Natural killer cell treated with Interleukin-12 subunit alpha and Interleukin-12 subunit beta and Interleukin-15 and Interleukin-18, amount 100 ng/mL, for 72 hours (primary cell): ENCODE measurements at regions not wholly inside any gene's neighbourhood (a gene's known extent, or its start where the extent isn't known, plus 50 kb on each side); places are given as distances from the start of the nearest gene placed in this dataset.

Experiments used
- ATAC-seq, 2 donors: fragments of 150-1000 bp; cut with Tn5 transposase in 1 of 2; sonication (Bioruptor Pico), chemical (Tn5 transposase) in 1 of 2; 2 replicates each; pipeline ENCODE4 v1.10.0; 2021
- DNase-seq: peaks from one replicate; pipeline ENCODE4 v3.0.0; 2022; ENCODE audit warnings: low spot score
- H3K27ac Mint-ChIP-seq, 2 donors: 1 replicate in 1 of 2; 2 replicates in 1 of 2; pipeline ENCODE4 v1.8.0; 2022; ENCODE audit warnings: mixed read lengths in 2 of 2, mild to moderate bottlenecking in 1 of 2, moderate library complexity in 1 of 2
- H3K27me3 Mint-ChIP-seq, 2 donors: 1 replicate in 1 of 2; 2 replicates in 1 of 2; pipeline ENCODE4 v1.8.0; 2022; ENCODE audit warnings: mixed read lengths in 2 of 2
- H3K36me3 Mint-ChIP-seq: one replicate; pipeline ENCODE4 v1.8.0; 2022; ENCODE audit warnings: mixed read lengths
- H3K4me1 Mint-ChIP-seq, 2 donors: 1 replicate in 1 of 2; 2 replicates in 1 of 2; pipeline ENCODE4 v1.8.0; 2022; ENCODE audit warnings: low read depth in 2 of 2, mixed read lengths in 2 of 2, mild to moderate bottlenecking in 1 of 2
- H3K4me3 Mint-ChIP-seq: one replicate; pipeline ENCODE4 v1.8.0; 2022; ENCODE audit warnings: mixed read lengths
- H3K9me3 Mint-ChIP-seq: 2 replicates; pipeline ENCODE4 v1.8.0; 2022; ENCODE audit warnings: mixed read lengths

GRCh38 chr2:122982936-122983335 is 1042.2 kb upstream of the CNTNAP5 start:
- Mint-ChIP-seq H3K27ac (no peak overlapping the region), H3K27me3 (no peaks in the 10 kb centered on the region), H3K9me3 (peaks cover 24% of the 10 kb centered on the region), H3K4me3 (no peak overlapping the region), H3K4me1 (no peaks in the 10 kb centered on the region), H3K36me3 (peaks cover 4% of the 10 kb centered on the region)
- DNase-seq (no peak), ATAC-seq (no peak)

DNA sequence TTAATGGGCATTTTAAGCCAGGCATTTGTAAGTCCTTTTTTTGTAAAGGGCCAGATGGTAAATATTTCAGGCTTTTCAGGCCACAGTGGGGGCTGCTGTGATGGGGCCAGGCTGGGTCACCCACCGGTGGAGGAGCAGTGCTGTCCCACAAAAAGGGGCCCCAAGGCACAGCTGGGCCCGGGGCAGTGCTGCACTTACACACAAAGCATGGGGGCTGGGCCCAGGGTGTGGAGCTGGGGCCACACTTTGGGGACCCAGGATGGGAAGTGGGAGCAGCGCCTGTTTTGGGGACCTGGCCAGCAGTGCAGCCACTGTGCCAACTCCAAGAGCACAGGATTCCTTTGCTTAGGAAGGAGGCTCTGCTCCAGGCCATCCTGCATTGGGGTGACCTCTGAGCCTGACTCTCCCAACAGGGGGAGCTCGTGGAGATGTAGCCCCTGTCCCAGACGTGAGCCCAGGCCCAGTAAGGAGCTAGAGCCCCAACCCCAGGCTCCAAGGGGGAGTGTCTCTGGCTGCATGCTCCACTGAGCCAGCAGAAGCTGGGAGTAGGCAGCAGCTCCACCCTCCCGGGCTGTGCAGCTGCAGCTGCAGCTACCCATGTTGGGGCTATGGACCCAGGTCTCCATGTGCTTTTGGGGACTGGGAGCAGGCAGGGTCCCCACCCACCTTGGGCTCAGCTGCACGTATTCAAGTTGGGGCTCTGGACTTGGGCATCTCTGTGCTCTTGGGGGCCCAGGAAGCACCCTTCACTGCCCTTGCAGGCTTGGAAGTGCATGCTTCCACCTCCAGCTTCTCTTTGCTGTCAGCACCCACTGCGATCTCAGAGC is 1036.5 kb upstream of the CNTNAP5 start:
- ATAC-seq (peak in 1 of 2 donors; percentile 32), DNase-seq (no peak)
- Mint-ChIP-seq H3K9me3 (peaks cover 20% of the 10 kb centered on the region), H3K27ac (no peak overlapping the region), H3K4me1 (no peaks in the 10 kb centered on the region), H3K36me3 (peaks cover under 1% of the 10 kb centered on the region), H3K27me3 (no peaks in the 10 kb centered on the region), H3K4me3 (no peak overlapping the region)

GRCh38 chr2:122993592-122993991 is 1031.5 kb upstream of the CNTNAP5 start:
- Mint-ChIP-seq H3K4me1 (no peaks in the 10 kb centered on the region), H3K4me3 (no peak overlapping the region), H3K27ac (no peak overlapping the region), H3K36me3 (no peaks in the 10 kb centered on the region), H3K27me3 (no peaks in the 10 kb centered on the region), H3K9me3 (peaks cover 5% of the 10 kb centered on the region)
- ATAC-seq (no peak), DNase-seq (no peak)

- Mint-ChIP-seq H3K9me3 (peaks cover 20% of the 10 kb centered on the region), H3K4me1 (no peaks in the 10 kb centered on the region), H3K27me3 (no peaks in the 10 kb centered on the region), H3K36me3 (no peaks in the 10 kb centered on the region), H3K4me3 (no peak overlapping the region), H3K27ac (no peak overlapping the region)
- DNase-seq (no peak), ATAC-seq (no peak)
Observed at GRCh38 chr2:122999258-122999657, 1025.8 kb upstream of the CNTNAP5 start.

DNA sequence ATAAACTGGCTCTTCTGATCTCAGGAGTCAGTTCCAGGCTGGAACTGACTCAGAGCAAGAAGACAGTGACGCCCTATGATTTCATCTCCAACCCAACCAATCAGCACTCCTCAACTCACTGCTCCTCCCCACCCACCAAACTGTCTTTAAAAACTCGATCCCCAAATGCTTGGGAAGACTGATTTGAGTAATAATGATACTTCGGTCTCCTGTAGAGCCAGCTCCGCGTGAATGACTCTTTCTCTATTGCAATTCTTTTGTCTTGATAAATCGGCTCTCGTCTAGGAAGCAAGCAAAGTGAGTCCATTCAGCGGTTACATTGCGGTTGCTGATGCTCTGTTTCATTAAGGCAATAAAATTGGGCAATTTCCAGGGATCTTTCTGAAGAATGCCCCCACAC is 1025.3 kb upstream of the CNTNAP5 start:
- no peak for DNase-seq
- Mint-ChIP-seq H3K4me1 (no peaks in the 10 kb centered on the region), H3K4me3 (no peak overlapping the region), H3K27ac (no peak overlapping the region), H3K27me3 (no peaks in the 10 kb centered on the region), H3K36me3 (no peaks in the 10 kb centered on the region), H3K9me3 (peaks cover 20% of the 10 kb centered on the region)
- ATAC-seq, result no peak

- Mint-ChIP-seq H3K9me3 (peaks cover 27% of the 10 kb centered on the region), H3K36me3 (peaks cover 14% of the 10 kb centered on the region), H3K4me3 (no peak overlapping the region)
Observed at GRCh38 chr2:123002660-123003248, 1022.3 kb upstream of the CNTNAP5 start.

GRCh38 chr2:123015186-123015585 is 1009.9 kb upstream of the CNTNAP5 start:
- DNase-seq (no peak), ATAC-seq (no peak)
- peaks cover 12% of the 10 kb centered on the region for H3K9me3 Mint-ChIP-seq
- no peak overlapping the region for H3K4me3 Mint-ChIP-seq
- H3K4me1 Mint-ChIP-seq, result no peaks in the 10 kb centered on the region
- no peaks in the 10 kb centered on the region for H3K36me3 Mint-ChIP-seq
- no peak overlapping the region for H3K27ac Mint-ChIP-seq
- H3K27me3 Mint-ChIP-seq, result no peaks in the 10 kb centered on the region

More at GRCh38 chr2:123002660-123003248, 1022.3 kb upstream of the CNTNAP5 start:
- no peaks in the 10 kb centered on the region for H3K4me1 Mint-ChIP-seq
- H3K27me3 Mint-ChIP-seq, result no peaks in the 10 kb centered on the region
- ATAC-seq, result no peak
- H3K27ac Mint-ChIP-seq, result no peak overlapping the region
- no peak for DNase-seq

DNA sequence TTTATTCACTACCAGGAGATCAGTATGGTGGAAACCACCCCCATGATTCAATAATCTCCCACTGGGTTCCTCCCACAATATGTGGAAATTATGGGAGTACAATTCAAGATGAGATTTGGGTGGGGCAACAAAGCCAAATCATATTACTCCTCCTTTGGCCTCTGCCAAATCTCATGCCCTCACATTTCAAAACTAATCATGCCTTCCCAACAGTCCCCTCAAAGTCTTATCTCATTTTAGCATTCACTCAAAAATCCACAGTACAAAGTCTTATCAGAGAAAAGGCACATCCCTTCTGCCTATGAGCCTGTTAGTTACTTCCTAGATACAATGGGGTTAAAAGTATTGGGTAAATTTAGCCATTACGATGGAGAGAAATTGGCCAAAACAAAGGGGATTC is 989.5 kb upstream of the CNTNAP5 start:
- Mint-ChIP-seq H3K27ac (no peak overlapping the region), H3K4me1 (no peaks in the 10 kb centered on the region), H3K27me3 (no peaks in the 10 kb centered on the region), H3K9me3 (peaks cover 22% of the 10 kb centered on the region), H3K4me3 (no peak overlapping the region), H3K36me3 (no peaks in the 10 kb centered on the region)
- DNase-seq, result no peak
- ATAC-seq, result no peak

- ATAC-seq, result no peak
- H3K4me3 Mint-ChIP-seq, result no peak overlapping the region
- no peaks in the 10 kb centered on the region for H3K4me1 Mint-ChIP-seq
- no peak for DNase-seq
- H3K9me3 Mint-ChIP-seq, result peaks cover 25% of the 10 kb centered on the region
- H3K27me3 Mint-ChIP-seq, result no peaks in the 10 kb centered on the region
- no peaks in the 10 kb centered on the region for H3K36me3 Mint-ChIP-seq
- H3K27ac Mint-ChIP-seq, result no peak overlapping the region
Observed at GRCh38 chr2:123036300-123036699, 988.8 kb upstream of the CNTNAP5 start.

DNA sequence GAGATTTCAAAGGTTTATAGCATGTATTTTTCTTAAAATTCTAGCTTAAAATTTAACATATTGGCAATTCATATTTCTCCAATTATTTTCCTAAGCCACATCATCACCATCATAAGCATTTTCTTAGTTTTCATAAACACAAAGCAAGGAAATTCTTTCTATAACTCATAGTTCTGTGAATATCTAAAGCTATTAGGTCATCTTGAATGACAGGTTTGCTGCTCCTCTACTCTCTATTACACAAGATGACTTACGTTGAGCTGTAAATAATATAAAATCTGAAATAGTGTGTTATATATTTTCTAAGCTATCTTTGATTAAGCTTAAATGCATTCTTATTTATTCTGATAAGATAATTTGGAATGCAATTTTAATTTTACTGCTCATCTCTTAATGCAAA is 984.6 kb upstream of the CNTNAP5 start:
- peaks cover 22% of the 10 kb centered on the region for H3K9me3 Mint-ChIP-seq
- H3K27me3 Mint-ChIP-seq, result no peaks in the 10 kb centered on the region
- H3K36me3 Mint-ChIP-seq, result no peaks in the 10 kb centered on the region
- no peaks in the 10 kb centered on the region for H3K4me1 Mint-ChIP-seq
- no peak for ATAC-seq
- no peak overlapping the region for H3K4me3 Mint-ChIP-seq
- DNase-seq, result no peak
- H3K27ac Mint-ChIP-seq, result no peak overlapping the region

GRCh38 chr2:123043458-123043857 is 981.6 kb upstream of the CNTNAP5 start:
- Mint-ChIP-seq H3K4me1 (no peaks in the 10 kb centered on the region), H3K9me3 (peaks cover 18% of the 10 kb centered on the region), H3K27me3 (no peaks in the 10 kb centered on the region), H3K4me3 (no peak overlapping the region), H3K36me3 (peaks cover 4% of the 10 kb centered on the region), H3K27ac (no peak overlapping the region)
- ATAC-seq (no peak), DNase-seq (no peak)

GRCh38 chr2:123045713-123046112 is 979.4 kb upstream of the CNTNAP5 start:
- ATAC-seq, result no peak

GRCh38 chr2:123047186-123047585 is 977.9 kb upstream of the CNTNAP5 start:
- no peak overlapping the region for H3K4me3 Mint-ChIP-seq
- DNase-seq (no peak), ATAC-seq (no peak)
- H3K27ac Mint-ChIP-seq, result no peak overlapping the region
- H3K36me3 Mint-ChIP-seq, result peaks cover 4% of the 10 kb centered on the region
- peaks cover 10% of the 10 kb centered on the region for H3K9me3 Mint-ChIP-seq
- no peaks in the 10 kb centered on the region for H3K4me1 Mint-ChIP-seq
- H3K27me3 Mint-ChIP-seq, result no peaks in the 10 kb centered on the region

More at GRCh38 chr2:123045713-123046112, 979.4 kb upstream of the CNTNAP5 start:
- H3K27me3 Mint-ChIP-seq, result no peaks in the 10 kb centered on the region
- H3K9me3 Mint-ChIP-seq, result peaks cover 14% of the 10 kb centered on the region
- H3K4me3 Mint-ChIP-seq, result no peak overlapping the region
- H3K36me3 Mint-ChIP-seq, result peaks cover 4% of the 10 kb centered on the region
- DNase-seq, result no peak
- no peaks in the 10 kb centered on the region for H3K4me1 Mint-ChIP-seq
- no peak overlapping the region for H3K27ac Mint-ChIP-seq

- no peak for ATAC-seq
- H3K27me3 Mint-ChIP-seq, result no peaks in the 10 kb centered on the region
- peaks cover 7% of the 10 kb centered on the region for H3K9me3 Mint-ChIP-seq
- H3K36me3 Mint-ChIP-seq, result peaks cover 4% of the 10 kb centered on the region
- no peak overlapping the region for H3K4me3 Mint-ChIP-seq
- no peak for DNase-seq
- H3K27ac Mint-ChIP-seq, result no peak overlapping the region
- H3K4me1 Mint-ChIP-seq, result no peaks in the 10 kb centered on the region
Observed at GRCh38 chr2:123051136-123051535, 974.0 kb upstream of the CNTNAP5 start.
